Epithelial cell of esophagus (primary cell): ENCODE measurements at regions not wholly inside any gene's neighbourhood (a gene's known extent, or its start where the extent isn't known, plus 50 kb on each side); places are given as distances from the start of the nearest gene placed in this dataset.

Experiments
- DNase-seq: peaks from one replicate; pipeline ENCODE4 v3.0.0; 2010; ENCODE audit warnings: low read depth
- H3K4me3 ChIP-seq: 2 replicates; pipeline ENCODE4 v1.5.1; 2011; ENCODE audit warnings: mild to moderate bottlenecking, low read length, control low read depth
- CTCF ChIP-seq: IDR thresholded peaks from 2 replicates; pipeline ENCODE4 v1.5.1; 2011; ENCODE audit warnings: low read depth, mild to moderate bottlenecking, low read length, control low read depth, inconsistent platforms; ENCODE audit not compliant: insufficient read depth; ENCODE audit errors: missing control alignments

GRCh38 chr11:98007072-98007471 lies 1013.7 kb upstream of the CNTN5 start:
- no peak for DNase-seq
- TF ChIP-seq CTCF, result no peak
- H3K4me3 ChIP-seq, result no peak overlapping the region

DNA sequence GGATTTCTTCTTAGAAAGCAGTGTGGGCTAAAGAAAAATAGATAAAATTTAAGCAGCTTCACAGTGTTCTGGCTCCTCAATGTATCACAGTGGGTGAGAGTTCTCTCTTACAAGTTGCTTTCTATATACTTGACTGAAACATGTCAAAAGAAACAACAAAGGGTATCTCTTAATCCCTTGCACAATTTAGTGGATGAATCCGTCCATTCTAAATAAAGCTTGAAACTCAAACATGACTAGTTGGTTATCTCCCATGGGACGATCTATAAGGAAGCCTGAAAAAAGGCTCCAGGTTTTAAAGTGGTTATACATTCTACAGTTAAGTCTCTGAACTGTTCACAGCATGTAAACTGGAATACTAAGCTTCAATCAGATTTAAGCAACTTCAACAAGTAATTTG lies 993.1 kb upstream of the CNTN5 start:
- TF ChIP-seq CTCF, result no peak
- DNase-seq, result no peak

GRCh38 chr11:98029832-98030231 lies 990.9 kb upstream of the CNTN5 start:
- DNase-seq, result no peak
- H3K4me3 ChIP-seq, result no peak overlapping the region
- TF ChIP-seq CTCF, result no peak

More for the DNA sequence above, 993.1 kb upstream of the CNTN5 start:
- H3K4me3 ChIP-seq, result no peak overlapping the region

DNA sequence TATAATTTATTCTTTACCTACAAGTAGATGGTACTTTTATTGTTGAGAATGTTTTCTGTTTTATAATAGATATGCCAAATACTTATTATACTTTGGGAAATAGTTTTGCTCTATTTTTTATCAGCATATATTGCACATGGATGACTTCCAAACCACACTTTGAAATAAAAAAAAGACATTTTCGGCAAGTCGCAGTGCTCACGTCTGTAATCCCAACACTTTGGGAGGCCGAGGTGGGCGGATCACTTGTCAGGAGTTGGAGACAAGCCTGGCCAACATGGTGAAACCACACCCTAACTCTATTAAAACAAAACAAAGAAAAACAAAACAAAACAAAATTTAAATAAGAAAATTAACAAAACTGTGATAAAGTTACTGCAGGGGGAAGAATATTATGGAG lies 983.9 kb upstream of the CNTN5 start:
- H3K4me3 ChIP-seq, result no peak overlapping the region
- DNase-seq, result no peak
- no peak for TF ChIP-seq CTCF

DNA sequence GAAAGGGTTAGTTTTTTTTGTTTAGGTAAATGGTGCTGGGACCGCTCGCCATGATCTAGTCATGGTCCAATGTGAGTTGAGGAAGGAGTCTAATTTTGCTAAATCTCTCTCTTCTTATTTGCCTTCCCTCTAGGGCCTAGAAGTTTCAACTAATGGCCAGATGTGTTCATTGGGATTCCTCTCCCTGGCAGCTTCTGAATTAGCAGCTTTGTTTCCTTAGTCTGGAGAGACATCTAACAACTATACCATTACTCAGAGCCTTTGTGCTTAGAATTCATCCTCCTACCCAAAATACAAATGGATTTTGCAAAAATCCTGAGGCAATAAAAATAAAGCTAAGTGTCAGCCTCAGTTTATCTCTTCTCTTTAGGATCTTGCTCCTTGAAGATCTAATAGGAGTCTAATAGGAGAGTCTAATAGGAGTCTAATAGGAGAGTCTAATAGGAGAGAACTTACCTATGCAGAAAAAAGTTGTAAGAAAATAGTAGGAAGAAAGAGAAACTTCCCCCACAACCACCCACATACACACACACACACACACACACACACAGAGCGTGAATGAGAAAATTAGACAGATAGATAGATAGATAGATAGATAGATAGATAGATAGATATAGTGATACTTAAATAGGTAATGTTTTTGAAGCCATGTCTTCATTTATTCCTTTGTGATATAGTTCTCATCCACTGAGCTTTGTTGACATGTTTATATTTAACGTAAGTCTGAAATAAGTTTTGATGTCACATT lies 980.5 kb upstream of the CNTN5 start:
- no peak for DNase-seq
- no peak overlapping the region for H3K4me3 ChIP-seq
- no peak for TF ChIP-seq CTCF

DNA sequence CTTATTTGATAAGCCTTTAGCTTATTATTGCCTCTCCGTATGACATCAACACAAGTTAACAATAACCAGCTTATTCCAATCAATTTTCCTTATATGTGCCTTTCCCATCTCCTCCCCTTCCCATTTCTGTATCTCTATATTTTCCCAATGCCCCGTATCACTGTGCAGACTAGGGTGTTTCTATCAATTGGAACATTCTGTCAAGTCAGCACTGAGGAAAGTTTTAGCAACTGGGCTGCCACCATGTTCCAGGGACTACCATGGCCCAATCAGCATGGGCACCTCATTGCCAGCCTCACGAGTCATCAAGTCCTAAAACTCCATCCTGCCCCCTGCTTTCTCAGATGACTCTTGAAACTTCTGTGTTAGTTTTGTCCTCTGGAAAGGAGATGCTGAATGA lies 973.1 kb upstream of the CNTN5 start:
- TF ChIP-seq CTCF, result no peak
- H3K4me3 ChIP-seq, result no peak overlapping the region
- DNase-seq, result no peak

DNA sequence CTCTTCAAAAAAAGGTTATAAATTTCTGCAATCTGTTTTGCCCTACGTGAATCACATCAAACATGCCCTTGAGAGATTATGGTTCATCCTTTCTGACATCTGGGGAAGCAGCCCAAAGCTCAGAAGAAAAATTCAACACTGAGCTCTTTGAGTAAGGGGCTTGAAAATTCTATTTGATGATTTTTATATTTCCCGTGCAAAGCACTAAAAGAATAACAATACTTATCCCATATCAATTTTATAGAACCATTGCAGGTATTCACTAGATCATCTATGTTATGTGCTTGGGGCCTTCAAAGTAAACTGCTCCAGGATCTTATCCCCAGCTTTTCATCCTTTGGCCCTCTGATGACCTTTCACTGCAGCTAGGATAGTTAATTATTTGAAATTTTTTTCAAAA lies 966.9 kb upstream of the CNTN5 start:
- H3K4me3 ChIP-seq, result no peak overlapping the region
- no peak for DNase-seq
- no peak for TF ChIP-seq CTCF
